Ammon's horn (tissue), 1 donor: ENCODE measurements at regions not wholly inside any gene's neighbourhood (a gene's known extent, or its start where the extent isn't known, plus 50 kb on each side); places are given as distances from the start of the nearest gene placed in this dataset.
A peak's percentile ranks its signal among the peaks of the same experiment; 100 is the strongest.
"Not testable (repeated sequence)": the region's sequence is repeated elsewhere in the genome, so short reads cannot be mapped to it uniquely, and the experiment has no call there.

Experiments used
- DNase-seq: peaks from one replicate; pipeline ENCODE4 v3.0.0-alpha.2; 2016; ENCODE audit warnings: low spot score

DNA sequence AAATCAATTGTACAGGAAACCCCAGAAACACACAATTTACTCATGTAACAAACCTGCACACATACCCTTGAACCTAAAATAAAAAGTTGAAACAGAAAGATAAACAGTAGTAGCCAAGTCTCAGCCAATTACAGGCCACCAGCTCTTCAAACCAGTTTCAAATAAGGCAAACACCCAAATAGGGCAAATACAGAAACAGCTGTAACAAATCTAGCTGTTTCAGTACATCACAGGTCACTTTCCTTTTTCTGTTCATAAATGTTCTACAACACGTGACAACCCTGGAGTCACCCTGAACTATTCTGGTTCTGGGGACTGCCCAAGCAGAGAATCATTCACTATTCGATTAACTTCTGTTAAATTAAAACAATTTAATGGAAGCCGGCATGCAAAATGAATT is 329.0 kb downstream of the GJA1 start:
- DNase-seq = no peak

DNA sequence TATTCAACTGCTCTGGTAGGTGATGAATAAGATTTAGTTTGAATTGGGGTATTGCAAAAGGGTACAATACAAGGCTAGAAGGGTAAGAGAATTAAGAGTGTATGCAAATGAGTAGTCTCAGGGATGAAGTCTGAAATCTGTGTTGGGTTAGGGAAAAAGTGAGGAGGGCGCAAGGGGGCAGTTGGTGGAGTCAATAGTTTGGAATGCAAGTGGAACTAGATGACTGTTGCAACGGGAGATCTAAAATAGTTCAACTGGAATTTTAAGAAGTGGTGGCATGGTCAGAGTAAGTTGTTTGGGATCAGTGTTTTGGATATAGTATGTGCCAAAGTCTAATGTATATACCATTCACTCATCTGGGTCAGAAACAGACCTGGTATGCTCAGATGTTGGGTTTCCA is 329.6 kb downstream of the GJA1 start:
- DNase-seq = no peak

DNA sequence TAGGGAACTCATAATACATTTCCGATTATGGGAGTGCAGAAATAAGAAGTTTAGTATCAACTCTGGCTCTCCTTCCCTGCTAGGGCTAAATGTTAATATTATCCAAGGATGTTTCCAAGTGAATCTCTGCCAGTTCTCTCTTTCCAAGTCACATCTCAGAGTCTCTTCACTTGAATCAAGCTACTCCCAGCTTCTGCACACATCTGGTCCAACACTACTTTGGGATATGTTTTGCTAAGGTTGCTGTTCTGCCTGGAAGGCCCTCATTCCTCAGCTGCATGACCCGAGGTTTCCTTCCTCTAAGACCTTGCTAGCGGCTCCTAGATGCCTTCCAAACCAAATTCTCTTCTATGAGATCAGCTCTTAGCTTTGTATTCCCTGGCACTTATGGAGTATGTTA is 331.8 kb downstream of the GJA1 start:
- DNase-seq = no peak

- DNase-seq = no peak
Observed at GRCh38 chr6:121770943-121771342, 335.5 kb downstream of the GJA1 start.

- DNase-seq = no peak
Observed at GRCh38 chr6:121771937-121772720, 336.7 kb downstream of the GJA1 start.

DNA sequence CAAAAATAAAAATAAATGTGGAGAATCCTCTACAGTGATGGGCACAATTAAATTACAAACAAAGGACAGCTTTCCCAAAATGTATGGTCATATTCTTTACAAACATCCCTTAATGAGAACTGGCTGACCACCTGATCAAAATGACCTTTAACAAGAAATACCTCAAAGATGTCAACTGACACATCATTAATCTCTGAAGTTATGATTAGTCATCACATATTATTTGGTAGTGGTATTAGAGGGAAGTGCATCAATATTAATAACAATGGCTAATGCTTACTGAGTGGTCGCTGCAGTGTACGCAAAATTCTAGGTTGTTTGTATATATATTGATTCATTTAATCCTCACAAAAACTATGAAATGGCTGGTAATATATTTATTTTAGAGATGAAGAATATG is 340.6 kb downstream of the GJA1 start:
- DNase-seq = no peak

DNA sequence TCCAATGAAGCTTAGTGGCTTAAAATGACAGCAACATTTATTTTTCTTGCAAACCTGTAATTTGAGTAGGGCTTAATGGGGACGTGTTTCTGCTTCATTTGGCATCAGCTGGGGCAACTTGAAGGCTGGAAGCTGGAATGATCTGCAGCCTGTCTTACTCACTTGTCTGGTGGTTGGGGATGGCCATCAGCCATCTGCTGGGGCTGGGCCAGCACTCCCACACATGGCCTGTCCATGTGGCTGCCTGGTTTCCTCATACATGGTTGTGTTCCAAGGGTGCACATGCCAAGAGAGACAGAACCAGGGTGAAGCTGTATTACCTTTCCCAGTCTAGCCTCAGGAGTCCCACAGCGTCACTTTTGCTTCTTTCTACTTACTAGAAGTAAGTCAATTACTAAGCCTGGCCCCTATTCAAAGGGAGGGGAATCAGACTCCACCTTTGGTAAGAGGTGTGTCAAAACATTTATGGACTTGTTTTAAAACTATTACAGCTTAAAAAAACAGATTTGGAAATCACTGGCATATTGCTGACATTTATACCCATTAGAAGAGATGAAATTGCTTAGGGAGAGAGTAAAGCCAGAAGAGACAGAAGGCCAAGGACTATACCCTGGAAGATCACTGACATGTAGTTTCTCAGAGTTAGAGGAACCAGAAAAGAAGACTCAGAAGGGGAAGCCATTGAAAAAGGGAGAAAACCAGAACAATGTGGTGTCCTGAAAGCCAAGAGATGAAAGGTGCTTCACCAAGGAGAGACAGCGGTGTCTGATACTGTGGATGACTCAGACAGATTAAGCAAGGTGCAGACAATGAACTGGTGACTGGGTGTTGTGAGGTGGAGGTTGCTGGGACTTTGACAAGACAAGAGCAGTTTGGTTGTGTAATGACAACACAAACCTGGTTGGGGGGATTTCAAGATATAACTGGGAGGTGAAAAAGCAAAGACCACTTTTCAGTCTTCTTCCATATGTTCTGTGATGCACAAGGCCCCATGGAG is 345.2 kb downstream of the GJA1 start:
- peak; percentile 45 for DNase-seq

DNA sequence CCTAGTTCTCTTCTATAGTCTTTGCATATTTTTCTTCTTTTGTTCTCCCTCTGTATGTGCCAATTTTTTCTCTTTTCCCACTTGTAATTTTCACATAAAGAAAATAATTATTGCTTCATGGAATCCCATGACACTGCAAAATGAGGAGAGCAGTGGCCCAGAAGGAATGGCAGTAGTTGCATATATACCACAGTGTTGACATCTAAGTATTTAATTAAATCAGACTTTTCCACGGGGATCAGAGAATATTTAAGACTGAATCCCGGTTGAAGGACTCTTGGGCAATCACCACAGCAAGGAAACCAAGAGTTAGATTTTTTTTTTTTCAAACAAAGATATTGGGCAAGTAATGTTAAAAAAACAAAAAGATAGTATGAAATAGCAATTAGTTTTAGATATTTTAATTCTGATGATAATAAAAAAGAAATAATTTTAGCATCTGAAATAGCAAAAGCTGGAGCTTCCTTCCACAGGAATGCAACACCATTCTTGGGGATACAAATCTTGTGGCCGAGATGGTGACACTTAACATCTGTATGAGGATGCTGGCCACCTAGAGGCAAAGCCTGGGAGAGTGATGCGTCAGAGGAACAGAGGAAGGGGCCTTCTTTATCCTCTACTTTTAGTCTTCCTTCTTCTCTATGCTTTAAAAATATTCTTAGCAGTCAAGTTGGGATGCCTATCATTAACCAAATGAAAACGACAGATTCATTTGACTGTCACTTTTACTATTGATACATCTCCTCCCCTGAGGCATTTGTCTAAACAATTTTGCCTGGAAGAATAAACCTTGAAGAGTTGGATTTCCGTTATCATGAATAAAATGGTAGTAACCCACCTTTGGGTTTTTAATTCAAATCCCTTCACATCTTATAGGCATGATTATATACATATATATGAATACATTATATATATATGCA is 356.2 kb downstream of the GJA1 start:
- DNase-seq = no peak

DNA sequence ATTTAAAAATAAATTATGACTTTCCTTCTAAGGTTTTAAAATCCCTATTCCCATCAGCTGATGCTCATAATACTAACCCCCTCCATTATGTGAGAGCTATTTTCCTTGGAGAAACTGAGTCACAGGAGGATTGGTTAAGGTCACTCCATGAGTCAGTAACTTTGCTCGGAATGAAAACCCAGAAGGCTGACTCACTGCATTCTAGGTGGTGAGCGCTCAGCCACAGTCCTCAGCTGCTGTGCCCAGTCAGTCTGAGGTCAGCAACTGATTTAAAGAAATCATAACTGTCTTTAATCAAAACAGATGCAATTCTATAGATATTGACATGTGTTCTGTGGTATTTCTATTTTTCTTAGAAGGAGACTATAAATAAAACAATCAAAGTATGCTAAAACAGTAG is 359.2 kb downstream of the GJA1 start:
- no peak for DNase-seq

DNA sequence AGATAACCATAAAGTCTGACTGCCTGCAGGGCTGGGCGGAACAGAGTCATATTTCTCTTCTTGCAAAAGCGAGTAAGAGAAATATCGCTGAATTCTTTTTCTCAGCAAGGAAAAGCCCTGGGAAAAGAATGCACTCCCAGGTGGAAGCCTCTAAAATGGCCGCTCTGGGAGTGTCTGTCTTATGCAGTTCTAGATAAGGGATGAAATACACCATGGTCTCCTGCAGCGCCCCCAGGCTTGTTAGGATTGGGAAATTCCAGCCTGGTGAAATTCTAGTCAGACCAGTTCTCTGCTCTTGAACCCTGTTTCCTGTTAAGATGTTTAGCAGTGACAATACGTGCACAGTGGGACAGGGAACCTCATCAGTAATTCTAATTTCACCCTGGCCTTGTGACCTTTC is 362.2 kb downstream of the GJA1 start:
- not testable (repeated sequence) for DNase-seq

- DNase-seq = not testable (repeated sequence)
Observed at GRCh38 chr6:121798126-121798525, 362.7 kb downstream of the GJA1 start.

DNA sequence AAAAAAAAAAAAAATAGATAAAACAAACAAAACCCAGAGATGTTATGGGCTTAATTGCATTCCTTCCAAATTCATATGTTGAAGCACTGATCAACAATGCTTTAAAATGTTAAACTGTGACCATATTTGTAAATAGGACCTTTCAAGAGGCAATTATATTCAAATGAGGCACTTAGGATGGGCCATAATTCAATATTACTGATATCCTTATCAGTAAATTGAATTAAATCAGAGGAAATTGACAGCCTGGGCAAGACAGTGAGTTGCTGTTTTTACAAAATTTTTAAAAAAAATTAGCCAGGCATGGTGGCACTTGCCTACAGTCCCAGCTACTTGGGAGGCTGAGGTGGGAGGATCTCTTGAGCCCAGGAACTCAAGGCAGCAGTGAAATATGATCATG is 364.1 kb downstream of the GJA1 start:
- no peak for DNase-seq

DNA sequence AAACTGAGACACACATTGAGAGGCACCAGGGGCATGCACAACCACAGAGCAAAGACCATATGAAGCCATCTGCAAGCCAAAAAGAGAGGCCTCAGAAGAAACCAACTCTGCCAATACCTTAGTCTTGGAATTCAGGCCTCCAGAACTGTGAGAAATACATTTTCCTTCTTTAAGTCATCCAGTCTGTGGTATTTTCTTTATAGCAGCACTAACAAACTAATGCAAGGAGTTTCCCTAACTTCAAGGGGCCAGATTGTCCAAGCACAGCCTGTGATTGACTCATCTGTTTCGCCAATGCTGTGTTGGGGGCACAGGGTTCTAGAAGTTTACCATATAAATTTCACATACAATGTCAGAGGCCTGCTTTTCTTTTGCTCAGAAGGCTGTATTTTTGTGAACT is 364.6 kb downstream of the GJA1 start:
- no peak for DNase-seq

DNA sequence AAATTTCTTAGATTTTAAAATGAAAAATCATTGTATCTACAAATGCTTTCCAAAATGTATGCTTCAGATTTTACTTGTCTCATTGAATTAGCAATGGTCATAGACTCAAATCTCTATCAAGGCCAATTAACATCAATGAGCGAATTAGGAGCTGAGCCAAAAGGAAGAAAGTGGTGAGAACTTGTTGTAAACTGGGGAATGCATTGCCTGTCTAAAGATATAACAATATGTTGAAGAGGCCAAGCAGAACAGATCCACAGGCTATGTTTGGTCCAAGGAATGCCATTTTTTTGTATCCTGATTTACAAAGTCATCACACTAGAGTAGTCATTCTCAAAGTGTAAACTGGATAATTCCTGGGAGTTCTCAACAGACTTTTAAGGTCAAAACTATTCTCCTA is 370.7 kb downstream of the GJA1 start:
- DNase-seq = no peak

DNA sequence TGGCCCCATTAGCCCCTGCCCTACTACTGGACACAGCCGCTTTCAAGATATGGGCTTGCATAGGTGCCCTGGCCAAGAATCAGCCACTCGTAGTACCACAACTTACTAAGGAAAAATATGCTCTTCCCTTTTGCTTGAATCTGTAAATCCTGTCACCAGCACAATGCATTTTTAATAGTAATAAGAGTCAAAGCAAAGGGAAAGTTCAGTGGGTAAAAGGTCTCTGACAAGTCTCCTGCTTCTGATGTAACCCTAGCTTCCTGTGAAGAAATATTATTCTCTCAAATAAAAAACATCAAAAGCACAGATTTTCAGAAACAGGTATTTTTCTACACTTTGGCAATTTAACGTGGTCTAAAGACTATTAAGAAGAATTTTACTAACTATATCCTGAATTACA is 373.8 kb downstream of the GJA1 start:
- no peak for DNase-seq

GRCh38 chr6:121810158-121811032 is 374.9 kb downstream of the GJA1 start:
- no peak for DNase-seq

- no peak for DNase-seq
Observed at GRCh38 chr6:121811106-121811505, 375.7 kb downstream of the GJA1 start.

DNA sequence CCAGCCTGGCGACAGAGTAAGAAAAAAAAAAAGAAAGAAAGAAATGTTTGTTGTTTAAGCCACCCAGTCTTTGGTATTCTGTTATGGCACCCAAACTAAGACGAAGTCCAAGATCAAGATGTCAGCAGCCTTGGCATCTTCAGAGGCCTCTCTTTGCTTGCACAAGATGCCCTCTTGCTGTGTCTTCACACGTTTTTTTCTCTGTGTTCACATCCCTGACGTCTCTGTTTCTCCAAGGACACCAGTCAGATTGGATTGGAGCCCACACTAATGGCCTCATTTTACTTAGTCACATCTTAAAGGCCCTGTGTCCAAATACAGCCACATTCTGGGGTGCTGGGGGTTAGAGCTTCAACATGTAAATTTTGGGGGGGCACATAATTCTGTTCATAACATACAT is 380.9 kb downstream of the GJA1 start:
- no peak for DNase-seq

DNA sequence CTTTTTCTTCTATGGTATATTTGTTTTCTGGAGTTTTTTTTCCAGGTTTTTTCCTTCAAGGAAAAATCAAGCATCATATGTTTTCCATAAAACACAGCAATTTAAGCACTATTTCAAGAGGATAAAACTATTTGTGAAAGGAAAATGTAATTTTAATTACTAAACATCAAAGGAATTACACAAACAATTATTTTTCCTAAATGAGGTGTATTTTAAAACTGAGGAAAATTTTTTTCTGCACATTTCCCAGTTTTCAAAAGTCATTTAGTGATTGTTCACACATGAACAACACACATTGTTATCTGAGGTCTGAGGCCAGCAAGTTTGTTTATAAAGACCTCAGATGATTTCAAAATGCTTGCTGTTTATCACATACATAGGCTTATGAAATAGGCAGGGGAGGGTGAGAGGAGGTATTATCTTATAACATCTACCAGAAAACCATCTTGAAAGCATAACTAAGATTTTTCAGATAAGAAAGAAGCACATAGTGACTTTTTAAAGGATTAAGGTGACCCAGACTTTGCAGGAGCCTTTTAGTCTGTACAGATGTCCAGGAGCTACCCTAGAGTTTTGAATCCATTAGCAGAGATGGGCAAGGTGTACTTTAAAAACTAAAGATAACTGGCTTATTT is 381.6 kb downstream of the GJA1 start:
- no peak for DNase-seq

GRCh38 chr6:121823437-121823851 is 388.0 kb downstream of the GJA1 start:
- no peak for DNase-seq
